ENCODE measurements at regions not wholly inside any gene's neighbourhood (a gene's known extent, or its start where the extent isn't known, plus 50 kb on each side); places are given as distances from the start of the nearest gene placed in this dataset.

GRCh38 chrX:124256629-124257380, 75.7 kb upstream of the TEX13D start:
- TF ChIP-seq CTCF (IDR thresholded peaks at IDR 0.05 in 4 of 5, conservative IDR thresholded peaks at IDR 0.05 in 1 of 5) (no peak), POLR2A (IDR thresholded peaks at IDR 0.05) (no peak)

All from gastrocnemius medialis (tissue), 4 donors.